Peyer's patch (tissue), 4 donors: ENCODE measurements at regions not wholly inside any gene's neighbourhood (a gene's known extent, or its start where the extent isn't known, plus 50 kb on each side); places are given as distances from the start of the nearest gene placed in this dataset.

ENCODE experiments used
- POLR2A ChIP-seq, 2 donors: fragments of 450-650 bp; IDR thresholded peaks; one replicate each; pipeline ENCODE4 v1.5.1; 2017; ENCODE audit warnings: antibody characterized with exemption in 2 of 2, mild to moderate bottlenecking in 2 of 2, moderate library complexity in 2 of 2
- TF ChIP-seq, protein P1 (sequence below), 6 experiments: fragments of 450-650 bp in 4 of 6; fragments of 200-600 bp in 2 of 6; sonication (generic) in 1 of 6; IDR thresholded peaks; one replicate each; pipeline ENCODE4 v1.5.1; 2017 to 2019; ENCODE audit warnings: antibody characterized with exemption in 6 of 6, mild to moderate bottlenecking in 3 of 6, moderate library complexity in 1 of 6

DNA sequence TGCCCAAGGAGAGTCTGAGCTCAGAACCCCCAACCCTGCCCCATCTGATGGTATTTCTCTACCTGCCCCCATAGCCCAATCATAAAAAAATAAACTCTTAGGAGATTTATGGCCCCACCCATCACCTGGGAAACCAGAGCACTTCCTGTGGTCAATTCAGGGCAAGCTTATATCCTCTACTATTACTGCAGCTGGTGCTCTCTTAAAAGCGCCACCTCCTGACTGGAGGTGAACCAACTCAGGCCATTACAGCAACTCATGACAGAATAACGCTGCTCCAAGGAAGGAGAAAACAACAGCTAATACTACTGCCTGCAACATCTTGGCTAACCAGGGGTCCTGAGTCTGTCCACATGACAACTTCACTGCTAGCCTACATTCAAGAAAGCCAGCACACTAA lies 195.7 kb downstream of the MTCL1 start:
- TF ChIP-seq, protein P1, sequence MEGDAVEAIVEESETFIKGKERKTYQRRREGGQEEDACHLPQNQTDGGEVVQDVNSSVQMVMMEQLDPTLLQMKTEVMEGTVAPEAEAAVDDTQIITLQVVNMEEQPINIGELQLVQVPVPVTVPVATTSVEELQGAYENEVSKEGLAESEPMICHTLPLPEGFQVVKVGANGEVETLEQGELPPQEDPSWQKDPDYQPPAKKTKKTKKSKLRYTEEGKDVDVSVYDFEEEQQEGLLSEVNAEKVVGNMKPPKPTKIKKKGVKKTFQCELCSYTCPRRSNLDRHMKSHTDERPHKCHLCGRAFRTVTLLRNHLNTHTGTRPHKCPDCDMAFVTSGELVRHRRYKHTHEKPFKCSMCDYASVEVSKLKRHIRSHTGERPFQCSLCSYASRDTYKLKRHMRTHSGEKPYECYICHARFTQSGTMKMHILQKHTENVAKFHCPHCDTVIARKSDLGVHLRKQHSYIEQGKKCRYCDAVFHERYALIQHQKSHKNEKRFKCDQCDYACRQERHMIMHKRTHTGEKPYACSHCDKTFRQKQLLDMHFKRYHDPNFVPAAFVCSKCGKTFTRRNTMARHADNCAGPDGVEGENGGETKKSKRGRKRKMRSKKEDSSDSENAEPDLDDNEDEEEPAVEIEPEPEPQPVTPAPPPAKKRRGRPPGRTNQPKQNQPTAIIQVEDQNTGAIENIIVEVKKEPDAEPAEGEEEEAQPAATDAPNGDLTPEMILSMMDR (IDR thresholded peaks at IDR 0.05), result no peak
- TF ChIP-seq POLR2A (IDR thresholded peaks at IDR 0.05), result no peak
